Gastroesophageal sphincter (tissue), 3 donors: ENCODE measurements at regions not wholly inside any gene's neighbourhood (a gene's known extent, or its start where the extent isn't known, plus 50 kb on each side); places are given as distances from the start of the nearest gene placed in this dataset.
"Not testable (repeated sequence)": the region's sequence is repeated elsewhere in the genome, so short reads cannot be mapped to it uniquely, and the experiment has no call there.

ENCODE experiments used
- CTCF ChIP-seq, 4 experiments: fragments of 200-600 bp in 2 of 4; fragments of 450-650 bp in 2 of 4; sonication (generic) in 1 of 4; IDR thresholded peaks; one replicate each; pipeline ENCODE4 v1.5.1; 2017 to 2019; ENCODE audit warnings: antibody characterized with exemption in 4 of 4, mild to moderate bottlenecking in 2 of 4, moderate library complexity in 2 of 4
- EP300 ChIP-seq: sonication (generic); formaldehyde crosslinking; IDR thresholded peaks from one replicate; pipeline ENCODE4 v1.6.1; 2017; ENCODE audit warnings: antibody characterized with exemption, mild to moderate bottlenecking

GRCh38 chr20:30376430-30376766, 881.1 kb upstream of the DEFB115 start:
- not testable (repeated sequence) for TF ChIP-seq EP300; CTCF (IDR thresholded peaks at IDR 0.05)
